HG03060 (cell line): ENCODE measurements at regions not wholly inside any gene's neighbourhood (a gene's known extent, or its start where the extent isn't known, plus 50 kb on each side); places are given as distances from the start of the nearest gene placed in this dataset.
"Not testable (repeated sequence)": the region's sequence is repeated elsewhere in the genome, so short reads cannot be mapped to it uniquely, and the experiment has no call there.

Experiments
- ATAC-seq: cut with Tn5 transposase; IDR thresholded peaks from one replicate; pipeline ENCODE4 v1.9.1; 2021; ENCODE audit warnings: low read depth, moderate number of reproducible peaks; ENCODE audit not compliant: unreplicated experiment

GRCh38 chr10:33913194-33913593 lies 578.7 kb upstream of the NRP1 start:
- ATAC-seq, result no peak

GRCh38 chr10:33909476-33909875 lies 575.0 kb upstream of the NRP1 start:
- not testable (repeated sequence) for ATAC-seq

- no peak for ATAC-seq
Measured at GRCh38 chr10:33901166-33901565, 566.7 kb upstream of the NRP1 start.

- no peak for ATAC-seq
Measured at GRCh38 chr10:33900596-33900995, 566.1 kb upstream of the NRP1 start.

- no peak for ATAC-seq
Measured at GRCh38 chr10:33899578-33900531, 565.4 kb upstream of the NRP1 start.

- no peak for ATAC-seq
Measured at GRCh38 chr10:33897291-33897752, 562.9 kb upstream of the NRP1 start.

- ATAC-seq, result no peak
Measured at GRCh38 chr10:33893506-33893905, 559.0 kb upstream of the NRP1 start.

GRCh38 chr10:33889371-33889770 lies 554.9 kb upstream of the NRP1 start:
- no peak for ATAC-seq

GRCh38 chr10:33887188-33887587 lies 552.7 kb upstream of the NRP1 start:
- no peak for ATAC-seq

GRCh38 chr10:33886299-33886698 lies 551.8 kb upstream of the NRP1 start:
- no peak for ATAC-seq

- ATAC-seq, result no peak
Measured at GRCh38 chr10:33884604-33885003, 550.1 kb upstream of the NRP1 start.

- ATAC-seq, result no peak
Measured at GRCh38 chr10:33883881-33884280, 549.4 kb upstream of the NRP1 start.

- ATAC-seq, result no peak
Measured at GRCh38 chr10:33882996-33883395, 548.5 kb upstream of the NRP1 start.

- ATAC-seq, result no peak
Measured at GRCh38 chr10:33880291-33880690, 545.8 kb upstream of the NRP1 start.

- ATAC-seq, result no peak
Measured at GRCh38 chr10:33878238-33878786, 543.8 kb upstream of the NRP1 start.

- no peak for ATAC-seq
Measured at GRCh38 chr10:33876584-33877400, 542.3 kb upstream of the NRP1 start.

GRCh38 chr10:33875924-33876583 lies 541.6 kb upstream of the NRP1 start:
- no peak for ATAC-seq

GRCh38 chr10:33871061-33871956 lies 536.8 kb upstream of the NRP1 start:
- ATAC-seq, result no peak

- no peak for ATAC-seq
Measured at GRCh38 chr10:33869481-33869880, 535.0 kb upstream of the NRP1 start.

- ATAC-seq, result no peak
Measured at GRCh38 chr10:33869028-33869427, 534.6 kb upstream of the NRP1 start.
